HepG2 (cell line): ENCODE measurements at regions not wholly inside any gene's neighbourhood (a gene's known extent, or its start where the extent isn't known, plus 50 kb on each side); places are given as distances from the start of the nearest gene placed in this dataset.

ENCODE experiments used
- ATAC-seq: fragments of 200-7000 bp; cut with Tn5 transposase; 3 replicates; pipeline ENCODE4 v1.9.1; 2020; ENCODE audit warnings: mild to moderate bottlenecking, moderate library complexity
- BruUV-seq: library from RNA; stranded (reverse); fragments of 400-500 nt; replicated peaks from 2 replicates; lab custom pipeline; 2021; lab: Mats Ljungman, UMichigan
- CTCF ChIA-PET: fragments of 300-600 bp; formaldehyde crosslinking; extraction: SDS; loops from one replicate; lab custom pipeline; 2021; ENCODE audit warnings: low total read pairs, inconsistent platforms, low intra/inter-chr PET ratio; lab: Yijun Ruan, JAX
- POLR2A ChIA-PET: fragments of 350-600 bp; sonication (Branson Sonifier 250); formaldehyde crosslinking; loops from one replicate; lab custom pipeline; 2020; ENCODE audit warnings: antibody characterized with exemption, inconsistent platforms; lab: Yijun Ruan, JAX
- DNase-seq: peaks from one replicate; pipeline ENCODE4 v3.0.0-alpha.2; 2015; ENCODE audit warnings: low spot score
- FAIRE-seq: peaks from 3 replicates; lab custom pipeline; 2011; peaks lifted over from hg19 to GRCh38; lab: Jason Lieb, UNC
- H2AFZ ChIP-seq: one replicate; pipeline ENCODE4 v1.6.1; 2011; ENCODE audit warnings: low read length, inconsistent platforms
- H3K27ac ChIP-seq: fragments of 300-600 bp; 3 replicates; pipeline ENCODE4 v1.8.0; 2011; ENCODE audit warnings: mixed run types, mild to moderate bottlenecking, mixed read lengths, low read length, inconsistent platforms; ENCODE audit not compliant: insufficient read depth; ENCODE audit errors: extremely low read length
- H3K27me3 ChIP-seq, 2 experiments: fragments of 200-600 bp in 1 of 2; 2 replicates in 1 of 2; 3 replicates in 1 of 2; pipeline versions ENCODE4 v1.6.0 to v1.8.0; 2011; ENCODE audit warnings: low read length in 2 of 2, mild to moderate bottlenecking in 2 of 2, moderate library complexity in 2 of 2, inconsistent platforms in 1 of 2; ENCODE audit not compliant: insufficient read depth in 2 of 2, control insufficient read depth in 1 of 2
- H3K36me3 ChIP-seq, 2 experiments: fragments of 200-600 bp in 1 of 2; replicated peaks in 1 of 2; 2 replicates in 1 of 2; 3 replicates in 1 of 2; pipeline versions ENCODE4 v1.5.1 to v1.8.0; 2011; ENCODE audit warnings: low read length in 2 of 2, inconsistent platforms in 1 of 2; ENCODE audit not compliant: insufficient read depth in 2 of 2, control insufficient read depth in 1 of 2
- H3K4me1 ChIP-seq: 2 replicates; pipeline ENCODE4 v1.5.1; 2012; ENCODE audit warnings: low read length, inconsistent platforms; ENCODE audit not compliant: insufficient read depth
- H3K4me2 ChIP-seq: 2 replicates; pipeline ENCODE4 v1.6.0; 2011; ENCODE audit warnings: low read depth, low read length, inconsistent platforms
- H3K4me3 ChIP-seq, 3 experiments: fragments of 200-600 bp in 1 of 3; sonication (generic), shearing (Covaris generic) in 1 of 3; replicated peaks in 1 of 3; 2 replicates each; pipeline ENCODE4 v1.5.1; 2011 to 2016; ENCODE audit warnings: low read length in 3 of 3, inconsistent platforms in 2 of 3, low read depth in 2 of 3, mild to moderate bottlenecking in 2 of 3, control low read depth in 1 of 3, mixed read lengths in 1 of 3; ENCODE audit not compliant: insufficient read depth in 1 of 3
- H3K79me2 ChIP-seq: one replicate; pipeline ENCODE4 v1.6.1; 2011; ENCODE audit warnings: low read length, inconsistent platforms; ENCODE audit not compliant: insufficient read depth
- H3K9ac ChIP-seq: 2 replicates; pipeline ENCODE4 v1.6.0; 2011; ENCODE audit warnings: mild to moderate bottlenecking, low read depth, low read length, inconsistent platforms; ENCODE audit not compliant: insufficient read depth
- H3K9me3 ChIP-seq: 2 replicates; pipeline ENCODE4 v1.5.1; 2012; ENCODE audit warnings: mild to moderate bottlenecking, low read length
- H4K20me1 ChIP-seq: 2 replicates; pipeline ENCODE4 v1.6.0; 2011; ENCODE audit warnings: inconsistent platforms, mild to moderate bottlenecking, low read length, moderate library complexity; ENCODE audit not compliant: insufficient read depth
- FOXA1 ChIP-seq, 2 experiments: fragments of 450-650 bp in 1 of 2; sonication (generic) in 1 of 2; formaldehyde crosslinking in 1 of 2; IDR thresholded peaks; 2 replicates each; pipeline versions ENCODE4 v1.4.0 to v1.6.1; 2016 to 2020; ENCODE audit warnings: missing genetic modification reagents in 1 of 2
- GATAD1 ChIP-seq: IDR thresholded peaks from 2 replicates; pipeline ENCODE4 v1.6.1; 2016; ENCODE audit warnings: missing genetic modification reagents, missing compliant biosample characterization
- RARG ChIP-seq: sonication (generic); formaldehyde crosslinking; IDR thresholded peaks from 2 replicates; pipeline ENCODE4 v1.4.0; 2020; ENCODE audit warnings: low read depth, mild to moderate bottlenecking, missing genetic modification reagents
- SRF ChIP-seq: IDR thresholded peaks from 2 replicates; pipeline ENCODE4 v1.6.1; 2011; ENCODE audit warnings: mild to moderate bottlenecking, low read depth, low read length, moderate library complexity
- TP53 ChIP-seq: sonication (generic); formaldehyde crosslinking; conservative IDR thresholded peaks from 2 replicates; pipeline ENCODE4 v1.4.0; 2020; ENCODE audit warnings: missing genetic modification reagents
- ZBTB3 ChIP-seq: sonication (generic); formaldehyde crosslinking; IDR thresholded peaks from 2 replicates; pipeline ENCODE4 v1.4.0; 2020; ENCODE audit warnings: low read depth, mild to moderate bottlenecking, moderate library complexity, missing genetic modification reagents, borderline replicate concordance
- ZBTB34 ChIP-seq: sonication (generic); formaldehyde crosslinking; IDR thresholded peaks from 2 replicates; pipeline ENCODE4 v1.8.0; 2022; ENCODE audit warnings: mild to moderate bottlenecking, missing genetic modification reagents
- ZNF773 ChIP-seq: sonication (generic); formaldehyde crosslinking; IDR thresholded peaks from 2 replicates; pipeline ENCODE4 v1.4.0; 2020; ENCODE audit warnings: missing genetic modification reagents, borderline replicate concordance
- ZSCAN9 ChIP-seq: IDR thresholded peaks from 2 replicates; pipeline ENCODE4 v1.6.1; 2016; ENCODE audit warnings: borderline replicate concordance
- WGBS: methylation state at CpG from one replicate; pipeline ENCODE4 v1.1.6; 2017; ENCODE audit warnings: low lambda C conversion rate; 5-methylcytosine and 5-hydroxymethylcytosine counted together
- in situ Hi-C: cut with HindIII; loops from 2 replicates; pipeline ENCODE4 v1.10.0; 2017; ENCODE audit warnings: low pct_unique_long_range_greater_than_20kb; ENCODE audit not compliant: extremely low pct_ligation_motif_present
- intact Hi-C: fragments of 100-400 bp; cut with micrococcal nuclease; formaldehyde crosslinking; loops from one replicate; pipeline ENCODE4 v1.10.0; 2022; ENCODE audit not compliant: unreplicated experiment
- TF ChIP-seq, protein P1 (sequence below): sonication (generic); formaldehyde crosslinking; IDR thresholded peaks from 2 replicates; pipeline ENCODE4 v1.5.0; 2020; ENCODE audit warnings: mild to moderate bottlenecking, missing genetic modification reagents

- Histone ChIP-seq H2AFZ (no peak overlapping the region), H3K27me3 (no peaks in the 10 kb centered on the region), H3K79me2 (no peaks in the 10 kb centered on the region), H3K4me2 (no peak overlapping the region), H3K9ac (no peak overlapping the region), H4K20me1 (no peaks in the 10 kb centered on the region), H3K4me1 (no peaks in the 10 kb centered on the region), H3K36me3 (no peaks in the 10 kb centered on the region), H3K27ac (no peak overlapping the region), H3K4me3 (no peak overlapping the region), H3K9me3 (peaks cover 27% of the 10 kb centered on the region)
- TF ChIP-seq ZNF773 (no peak), ZBTB3 (no peak), ZBTB34 (CRISPR knock-in tag) (no peak), RARG (CRISPR knock-in tag) (no peak), GATAD1 (CRISPR knock-in tag) (no peak), SRF (no peak), ZSCAN9 (CRISPR knock-in tag) (no peak), TP53 (CRISPR knock-in tag) (no peak), FOXA1 (IDR thresholded peaks at IDR 0.05) (no peak), FOXA1 (CRISPR knock-in tag; IDR thresholded peaks at IDR 0.05) (no peak)
- TF ChIP-seq, protein P1, sequence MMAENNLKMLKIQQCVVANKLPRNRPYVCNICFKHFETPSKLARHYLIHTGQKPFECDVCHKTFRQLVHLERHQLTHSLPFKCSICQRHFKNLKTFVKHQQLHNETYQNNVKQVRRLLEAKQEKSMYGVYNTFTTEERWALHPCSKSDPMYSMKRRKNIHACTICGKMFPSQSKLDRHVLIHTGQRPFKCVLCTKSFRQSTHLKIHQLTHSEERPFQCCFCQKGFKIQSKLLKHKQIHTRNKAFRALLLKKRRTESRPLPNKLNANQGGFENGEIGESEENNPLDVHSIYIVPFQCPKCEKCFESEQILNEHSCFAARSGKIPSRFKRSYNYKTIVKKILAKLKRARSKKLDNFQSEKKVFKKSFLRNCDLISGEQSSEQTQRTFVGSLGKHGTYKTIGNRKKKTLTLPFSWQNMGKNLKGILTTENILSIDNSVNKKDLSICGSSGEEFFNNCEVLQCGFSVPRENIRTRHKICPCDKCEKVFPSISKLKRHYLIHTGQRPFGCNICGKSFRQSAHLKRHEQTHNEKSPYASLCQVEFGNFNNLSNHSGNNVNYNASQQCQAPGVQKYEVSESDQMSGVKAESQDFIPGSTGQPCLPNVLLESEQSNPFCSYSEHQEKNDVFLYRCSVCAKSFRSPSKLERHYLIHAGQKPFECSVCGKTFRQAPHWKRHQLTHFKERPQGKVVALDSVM (CRISPR knock-in tag) = no peak
- 71% methylated on average over 31 of the region's 46 CpGs for WGBS
- DNase-seq (no peak), FAIRE-seq (no peak), ATAC-seq (no peak)
- in situ Hi-C loops (no loop called here), intact Hi-C loops (no loop called here)
- POLR2A ChIA-PET = no interaction called here
- CTCF ChIA-PET = no interaction called here
- BruUV-seq = no TSS peak
Measured at GRCh38 chr19:28726533-28727479, 486.1 kb downstream of the UQCRFS1 start.
